Lower lobe of right lung (tissue), 2 donors: ENCODE measurements at regions not wholly inside any gene's neighbourhood (a gene's known extent, or its start where the extent isn't known, plus 50 kb on each side); places are given as distances from the start of the nearest gene placed in this dataset.

Source experiments
- ATAC-seq, 2 donors: fragments of 200-7000 bp; cut with Tn5 transposase; one replicate each; pipeline ENCODE4 v1.9.1; 2020 to 2022; ENCODE audit warnings: mild to moderate bottlenecking in 2 of 2, moderate library complexity in 2 of 2
- DNase-seq: peaks from one replicate; pipeline ENCODE4 v3.0.0-alpha.2; 2020
- H3K27ac ChIP-seq: fragments of 200-600 bp; one replicate; pipeline ENCODE4 v1.8.0; 2022
- H3K27me3 ChIP-seq: fragments of 200-600 bp; one replicate; pipeline ENCODE4 v1.8.0; 2022; ENCODE audit warnings: low read depth
- H3K36me3 ChIP-seq: fragments of 200-600 bp; one replicate; pipeline ENCODE4 v1.8.0; 2022; ENCODE audit warnings: mild to moderate bottlenecking
- H3K4me1 ChIP-seq: fragments of 200-600 bp; one replicate; pipeline ENCODE4 v1.8.0; 2022
- H3K4me3 ChIP-seq: fragments of 200-600 bp; one replicate; pipeline ENCODE4 v1.8.0; 2022; ENCODE audit warnings: mild to moderate bottlenecking
- H3K9me3 ChIP-seq: fragments of 200-600 bp; one replicate; pipeline ENCODE4 v1.8.0; 2022
- intact Hi-C: fragments of 100-400 bp; cut with DNase I; formaldehyde crosslinking; loops from one replicate; pipeline ENCODE4 v1.11.0; 2022
- TF ChIP-seq, protein P1 (sequence below): fragments of 200-600 bp; IDR thresholded peaks from one replicate; pipeline ENCODE4 v1.8.0; 2022; ENCODE audit warnings: antibody characterized with exemption, mild to moderate bottlenecking
- donor health status: DM: no; HTN: yes; CAD: no; lungs with severe emphysema.

GRCh38 chr2:107078584-107078983 lies 192.6 kb upstream of the ST6GAL2 start:
- no peak overlapping the region for H3K27ac ChIP-seq
- ATAC-seq (no peak), DNase-seq (no peak)
- TF ChIP-seq, protein P1, sequence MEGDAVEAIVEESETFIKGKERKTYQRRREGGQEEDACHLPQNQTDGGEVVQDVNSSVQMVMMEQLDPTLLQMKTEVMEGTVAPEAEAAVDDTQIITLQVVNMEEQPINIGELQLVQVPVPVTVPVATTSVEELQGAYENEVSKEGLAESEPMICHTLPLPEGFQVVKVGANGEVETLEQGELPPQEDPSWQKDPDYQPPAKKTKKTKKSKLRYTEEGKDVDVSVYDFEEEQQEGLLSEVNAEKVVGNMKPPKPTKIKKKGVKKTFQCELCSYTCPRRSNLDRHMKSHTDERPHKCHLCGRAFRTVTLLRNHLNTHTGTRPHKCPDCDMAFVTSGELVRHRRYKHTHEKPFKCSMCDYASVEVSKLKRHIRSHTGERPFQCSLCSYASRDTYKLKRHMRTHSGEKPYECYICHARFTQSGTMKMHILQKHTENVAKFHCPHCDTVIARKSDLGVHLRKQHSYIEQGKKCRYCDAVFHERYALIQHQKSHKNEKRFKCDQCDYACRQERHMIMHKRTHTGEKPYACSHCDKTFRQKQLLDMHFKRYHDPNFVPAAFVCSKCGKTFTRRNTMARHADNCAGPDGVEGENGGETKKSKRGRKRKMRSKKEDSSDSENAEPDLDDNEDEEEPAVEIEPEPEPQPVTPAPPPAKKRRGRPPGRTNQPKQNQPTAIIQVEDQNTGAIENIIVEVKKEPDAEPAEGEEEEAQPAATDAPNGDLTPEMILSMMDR: no peak
- no peak overlapping the region for H3K4me3 ChIP-seq
- no peaks in the 10 kb centered on the region for H3K9me3 ChIP-seq
- intact Hi-C loops: no loop called here
- no peaks in the 10 kb centered on the region for H3K27me3 ChIP-seq
- no peaks in the 10 kb centered on the region for H3K4me1 ChIP-seq
- H3K36me3 ChIP-seq: no peaks in the 10 kb centered on the region

DNA sequence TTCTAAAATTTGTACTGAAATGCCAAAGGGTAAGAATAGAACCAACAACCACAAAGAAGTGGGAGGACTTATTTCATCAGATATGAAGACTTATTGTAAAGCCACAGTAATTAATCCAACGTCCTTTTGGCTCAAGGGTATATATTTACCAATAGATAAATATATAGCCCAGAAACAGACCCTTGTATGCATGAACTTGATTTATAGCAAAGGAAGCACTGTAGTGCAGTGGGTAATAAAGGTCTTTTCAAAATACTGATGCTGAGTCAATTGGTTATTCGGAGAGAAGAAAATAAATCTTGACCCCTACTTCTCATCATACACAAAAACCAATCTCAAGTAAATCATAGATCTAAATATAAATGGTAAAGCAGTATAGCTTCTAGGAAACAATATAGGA lies 200.5 kb upstream of the ST6GAL2 start:
- Histone ChIP-seq H3K36me3 (no peaks in the 10 kb centered on the region), H3K4me3 (no peak overlapping the region), H3K27me3 (no peaks in the 10 kb centered on the region), H3K4me1 (no peaks in the 10 kb centered on the region), H3K27ac (no peak overlapping the region), H3K9me3 (no peaks in the 10 kb centered on the region)
- ATAC-seq (no peak), DNase-seq (no peak)
- TF ChIP-seq, protein P1: no peak
- intact Hi-C loops: no loop called here

GRCh38 chr2:107088156-107088555 lies 202.2 kb upstream of the ST6GAL2 start:
- Histone ChIP-seq H3K4me1 (no peaks in the 10 kb centered on the region), H3K9me3 (no peaks in the 10 kb centered on the region), H3K27me3 (no peaks in the 10 kb centered on the region), H3K36me3 (no peaks in the 10 kb centered on the region), H3K27ac (no peak overlapping the region), H3K4me3 (no peak overlapping the region)
- DNase-seq: no peak
- intact Hi-C loops: no loop called here
- TF ChIP-seq, protein P1: no peak
- ATAC-seq: no peak

DNA sequence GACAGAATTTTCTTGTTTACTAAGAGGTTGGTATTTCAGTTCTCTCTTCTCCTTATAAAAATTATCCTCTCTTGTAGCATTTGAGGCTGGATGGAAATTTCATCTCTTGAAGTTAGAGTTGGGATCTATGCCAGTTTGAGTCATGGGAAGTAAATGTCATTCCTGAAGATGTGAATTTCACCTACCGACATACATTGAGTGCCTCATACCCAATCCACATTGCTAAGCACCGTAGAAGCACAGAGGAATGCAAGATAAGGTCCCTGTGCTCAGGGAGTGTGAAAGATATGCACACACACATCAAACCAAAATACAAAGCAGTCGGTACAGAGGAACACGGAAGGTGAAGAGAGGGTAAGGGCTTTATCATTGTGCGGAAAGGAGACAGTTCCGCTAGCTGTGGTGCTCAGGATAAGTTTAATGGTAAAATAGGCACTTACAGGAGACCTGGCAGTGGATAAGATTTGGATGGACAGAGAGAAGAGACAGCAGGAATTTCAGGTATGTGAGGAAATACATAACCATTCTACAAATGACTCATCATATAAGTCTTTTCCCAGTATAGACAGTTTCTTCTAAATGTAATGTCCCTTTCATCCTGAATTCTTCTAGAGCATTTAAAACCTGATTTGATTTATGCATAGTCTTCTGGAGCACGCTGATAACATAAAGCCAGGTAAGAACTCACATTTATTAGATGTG lies 205.3 kb upstream of the ST6GAL2 start:
- TF ChIP-seq, protein P1: no peak
- Histone ChIP-seq H3K4me3 (no peak overlapping the region), H3K4me1 (no peaks in the 10 kb centered on the region), H3K9me3 (no peaks in the 10 kb centered on the region), H3K27me3 (no peaks in the 10 kb centered on the region), H3K27ac (no peak overlapping the region), H3K36me3 (no peaks in the 10 kb centered on the region)
- no peak for ATAC-seq
- no peak for DNase-seq
- intact Hi-C loops: no loop called here

DNA sequence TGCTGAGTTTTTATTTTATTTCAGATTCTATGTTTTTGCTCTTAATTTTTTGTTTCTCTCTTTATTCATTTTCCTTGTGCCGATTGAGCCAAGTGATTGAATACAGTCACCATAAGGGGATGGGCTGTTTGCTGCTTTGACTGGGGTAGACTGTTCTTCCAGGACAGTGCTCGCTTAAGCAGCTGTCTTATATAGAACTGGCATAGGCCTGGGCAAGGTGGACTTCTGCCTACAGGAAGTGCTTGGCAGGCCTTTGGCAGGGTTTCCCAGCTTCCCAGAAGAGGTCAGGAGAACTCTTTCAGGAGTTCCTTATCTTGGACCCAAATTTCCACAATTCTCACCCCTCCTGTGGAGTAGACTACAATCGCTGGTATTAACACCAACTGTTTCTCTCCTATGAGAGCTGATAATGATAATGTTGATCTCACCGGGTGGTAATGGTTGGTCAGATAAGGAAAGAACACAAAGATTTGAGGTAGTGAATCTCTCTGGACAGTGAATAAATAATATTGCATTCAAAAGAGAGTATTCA lies 207.5 kb upstream of the ST6GAL2 start:
- TF ChIP-seq, protein P1: no peak
- DNase-seq: no peak
- Histone ChIP-seq H3K27ac (no peak overlapping the region), H3K9me3 (no peaks in the 10 kb centered on the region), H3K36me3 (no peaks in the 10 kb centered on the region), H3K27me3 (no peaks in the 10 kb centered on the region), H3K4me3 (no peak overlapping the region), H3K4me1 (no peaks in the 10 kb centered on the region)
- intact Hi-C loops: no loop called here
- ATAC-seq: no peak
